Stimulated activated CD4-positive, alpha-beta T cell treated with anti-CD3 and anti-CD28 coated beads, Interleukin-2, amount 100 ng/mL, for 48 hours (primary cell): ENCODE measurements at regions not wholly inside any gene's neighbourhood (a gene's known extent, or its start where the extent isn't known, plus 50 kb on each side); places are given as distances from the start of the nearest gene placed in this dataset.
"Not testable (repeated sequence)": the region's sequence is repeated elsewhere in the genome, so short reads cannot be mapped to it uniquely, and the experiment has no call there.

Experiments used
- DNase-seq, 2 donors: peaks; one replicate each; pipeline ENCODE4 v3.0.0-alpha.2; 2020

DNA sequence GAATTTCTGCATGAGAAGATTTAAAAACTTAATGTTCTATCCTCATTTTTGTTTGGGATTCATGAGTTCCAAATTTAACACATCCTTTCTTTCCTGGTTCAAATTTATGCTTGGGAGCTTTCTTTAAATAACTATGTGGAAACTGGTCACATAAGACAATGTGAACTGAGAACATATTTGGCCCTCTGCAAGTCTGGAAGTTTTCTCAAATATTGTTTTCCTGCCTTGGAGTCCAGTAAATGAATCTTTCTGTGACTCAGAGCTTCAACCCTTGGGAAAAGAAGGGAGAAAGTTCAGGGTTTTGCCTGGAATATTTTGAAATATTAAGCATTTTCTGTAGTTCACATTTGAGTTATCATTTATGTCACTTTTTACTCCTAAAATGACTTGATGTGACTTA lies 559.0 kb upstream of the NRP1 start:
- DNase-seq: no peak

DNA sequence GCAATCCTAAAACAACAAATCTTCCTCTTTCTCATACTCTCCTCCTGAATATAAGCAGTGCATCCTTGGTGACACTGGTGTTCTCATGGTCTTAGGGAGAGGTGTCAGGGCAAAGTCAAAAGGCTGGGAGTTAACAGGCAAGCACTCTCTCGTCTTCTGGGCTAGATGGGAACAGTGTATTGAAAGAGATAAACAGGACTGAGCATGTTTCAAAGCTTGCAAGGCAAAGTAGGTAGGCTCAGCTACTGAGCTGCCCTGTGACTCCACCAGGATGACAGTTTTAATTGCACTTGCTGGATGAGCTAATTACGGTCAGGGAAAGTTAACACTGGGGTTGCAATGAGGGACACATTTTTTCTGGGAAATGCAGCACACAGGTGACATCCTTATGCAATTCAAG lies 554.9 kb upstream of the NRP1 start:
- DNase-seq: no peak

DNA sequence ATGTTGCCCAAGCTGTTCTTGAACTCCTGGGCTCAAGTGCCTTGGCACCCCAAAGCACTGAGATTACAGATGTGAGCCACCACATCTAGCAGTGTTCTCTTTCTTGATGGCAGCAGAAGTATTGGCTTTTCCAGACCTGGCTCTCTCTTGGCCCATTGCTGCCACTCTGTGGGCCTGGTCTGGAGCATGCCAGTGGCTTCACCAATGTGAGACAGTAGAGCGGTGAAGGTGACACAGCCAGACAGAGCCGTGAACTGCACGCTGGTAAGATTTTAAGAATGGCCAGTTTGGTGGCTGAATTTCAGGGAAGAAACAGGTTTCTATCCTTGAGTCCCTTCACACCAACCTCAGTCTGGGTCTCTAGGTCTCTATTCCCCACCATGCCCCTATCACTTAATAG lies 552.7 kb upstream of the NRP1 start:
- no peak for DNase-seq

DNA sequence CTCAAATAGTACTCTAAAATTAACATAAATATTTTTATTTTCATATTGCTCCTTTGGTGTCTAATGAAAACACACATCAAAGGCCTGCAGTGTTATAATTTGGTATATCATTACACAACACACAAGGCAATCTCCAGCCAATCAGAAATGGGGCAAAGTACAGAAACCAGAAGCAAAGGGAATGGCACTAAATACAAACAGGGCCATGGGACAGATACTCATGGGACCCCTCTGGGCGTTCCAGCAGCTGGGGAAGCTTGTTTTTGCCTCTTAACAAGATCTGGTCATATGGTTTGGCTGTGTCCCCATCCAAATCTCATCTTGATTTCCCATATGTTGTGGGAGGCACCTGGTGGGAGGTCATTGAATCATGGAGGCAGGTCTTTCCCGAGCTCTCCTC lies 551.8 kb upstream of the NRP1 start:
- DNase-seq: no peak

DNA sequence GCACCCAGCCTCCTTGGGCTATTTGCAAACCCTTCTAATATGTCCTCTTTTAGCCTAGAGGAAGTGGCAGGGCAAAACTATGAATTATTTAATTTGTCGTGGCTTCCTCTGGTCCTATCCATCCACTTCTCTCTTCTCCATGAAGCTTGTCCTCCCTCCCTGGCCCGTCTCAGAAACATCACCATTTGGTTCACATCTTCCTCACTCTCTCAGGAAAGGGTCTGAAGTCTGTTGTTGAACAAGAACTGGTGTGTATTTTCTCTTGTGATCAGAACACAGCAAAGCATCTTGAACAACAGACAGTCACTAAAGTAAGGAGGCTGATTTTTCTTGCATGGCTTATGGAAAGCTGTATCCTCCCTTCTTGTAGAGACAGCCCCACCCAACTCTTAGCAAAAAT lies 550.1 kb upstream of the NRP1 start:
- DNase-seq: no peak

DNA sequence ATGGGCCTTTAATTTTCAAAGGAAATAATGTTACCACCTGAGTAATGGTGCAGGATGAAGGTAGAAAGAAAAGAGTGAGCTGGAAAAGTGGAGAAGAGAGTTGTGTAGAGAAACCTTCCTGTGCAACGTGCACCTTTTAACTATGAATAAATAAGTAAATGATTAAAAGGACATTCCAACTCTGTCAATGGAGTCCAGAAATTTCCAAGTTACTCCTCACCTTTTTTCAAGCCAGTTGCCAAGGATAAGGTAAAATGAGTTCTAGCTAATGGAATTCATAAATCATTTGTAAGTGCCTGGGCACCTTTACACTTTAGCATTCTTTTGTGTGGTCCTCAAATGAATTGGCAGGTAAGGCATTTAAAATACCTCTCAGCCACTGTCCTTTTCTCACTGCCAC lies 549.4 kb upstream of the NRP1 start:
- no peak for DNase-seq

DNA sequence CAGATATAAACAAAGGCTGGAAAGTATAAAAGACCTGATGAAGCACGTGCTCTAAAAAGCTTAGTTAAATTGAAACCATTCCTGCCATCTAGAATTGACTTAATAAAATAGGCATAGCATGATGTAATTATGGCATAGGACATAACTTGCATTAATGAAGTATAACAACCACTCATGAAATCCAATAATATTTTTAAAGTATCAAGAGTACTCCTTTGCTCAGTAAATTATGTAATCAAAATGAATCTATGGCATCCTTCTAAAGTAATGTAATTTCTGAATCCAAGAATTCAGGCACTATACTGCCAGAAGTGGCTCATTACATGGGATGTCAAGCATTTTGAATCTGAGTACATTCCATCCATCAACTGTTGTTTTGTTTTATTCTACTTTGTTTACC lies 548.5 kb upstream of the NRP1 start:
- DNase-seq: no peak

DNA sequence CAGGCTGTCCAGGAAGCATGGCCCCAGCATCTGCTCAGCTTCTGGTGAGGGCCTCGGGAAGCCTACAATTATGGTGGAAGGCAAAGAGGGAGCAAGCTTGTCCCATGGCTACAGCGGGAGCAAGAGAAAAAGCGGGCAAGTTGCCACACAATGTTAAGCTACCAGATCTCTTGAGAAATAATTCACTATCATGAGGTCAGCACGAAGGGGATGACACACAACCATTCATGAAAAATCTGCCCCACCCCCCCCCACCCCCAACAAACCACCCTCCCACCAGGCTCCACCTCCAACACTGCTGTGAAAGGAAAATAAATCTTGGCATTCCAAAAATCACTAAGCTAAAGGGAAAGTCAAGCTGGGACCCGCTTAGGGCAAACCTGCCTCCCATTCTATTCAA lies 545.8 kb upstream of the NRP1 start:
- no peak for DNase-seq

DNA sequence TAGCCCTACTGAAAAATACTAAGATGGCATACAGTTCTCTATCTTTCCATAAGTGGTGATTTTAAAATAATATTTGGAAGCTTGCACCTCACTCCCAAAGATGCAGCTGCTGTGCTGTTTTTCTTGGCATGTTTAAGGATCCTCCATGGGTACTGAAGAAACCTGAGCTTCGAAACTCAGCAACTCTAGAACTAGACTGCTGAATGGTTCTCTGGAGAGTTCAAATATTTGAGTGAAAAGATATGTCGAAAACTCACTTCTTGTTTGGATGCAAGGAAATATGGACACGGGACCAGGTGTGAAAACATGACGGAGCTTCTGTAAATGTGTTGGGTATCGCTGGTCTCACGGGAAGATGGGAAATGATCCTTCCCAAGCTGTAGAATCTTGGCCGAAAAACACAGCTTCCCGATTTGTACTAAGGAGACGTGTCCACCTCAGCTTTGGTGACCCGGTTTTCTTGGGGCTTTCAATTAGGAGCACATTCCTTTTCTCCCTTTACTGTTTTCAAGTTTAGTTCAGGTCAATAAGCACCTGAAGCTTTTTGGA lies 543.8 kb upstream of the NRP1 start:
- DNase-seq: no peak

DNA sequence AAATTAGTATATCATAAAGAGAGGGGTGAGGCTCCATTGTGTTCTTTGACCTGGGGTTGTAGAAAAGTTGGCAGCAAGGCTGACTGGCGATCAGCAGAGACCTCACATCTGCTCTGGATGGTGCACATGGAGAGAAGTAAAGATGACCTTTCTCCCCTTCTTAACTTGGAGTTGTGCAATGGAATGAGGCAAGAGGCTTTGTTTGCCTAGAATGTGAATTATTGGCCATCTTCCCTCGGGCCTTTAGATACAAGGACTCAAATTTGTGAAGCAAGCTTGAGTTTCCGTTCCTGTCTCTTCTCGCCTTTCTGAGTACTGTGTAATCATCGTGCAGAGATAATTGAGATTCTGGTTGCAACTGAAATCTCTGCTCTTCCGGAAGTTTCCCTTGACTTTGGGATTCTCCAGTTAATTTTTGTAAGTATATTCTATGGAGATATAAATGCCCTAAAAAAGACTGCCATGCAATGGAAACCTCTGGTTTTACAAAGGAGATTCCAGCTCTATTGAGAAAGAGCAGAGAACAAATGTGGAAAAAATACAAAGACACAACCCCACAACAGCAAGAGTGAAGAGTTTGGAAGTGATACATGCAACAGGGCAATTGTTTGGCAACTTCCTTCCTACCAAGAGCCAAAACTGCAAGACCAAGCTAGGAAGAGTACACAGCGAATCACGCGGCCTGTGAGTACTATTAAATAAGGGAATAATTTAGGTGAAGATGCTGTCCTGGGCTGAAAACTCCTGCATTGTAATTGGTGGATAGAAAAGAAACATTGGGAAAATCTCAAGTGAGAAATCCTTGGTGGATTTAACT lies 542.3 kb upstream of the NRP1 start:
- DNase-seq: no peak

DNA sequence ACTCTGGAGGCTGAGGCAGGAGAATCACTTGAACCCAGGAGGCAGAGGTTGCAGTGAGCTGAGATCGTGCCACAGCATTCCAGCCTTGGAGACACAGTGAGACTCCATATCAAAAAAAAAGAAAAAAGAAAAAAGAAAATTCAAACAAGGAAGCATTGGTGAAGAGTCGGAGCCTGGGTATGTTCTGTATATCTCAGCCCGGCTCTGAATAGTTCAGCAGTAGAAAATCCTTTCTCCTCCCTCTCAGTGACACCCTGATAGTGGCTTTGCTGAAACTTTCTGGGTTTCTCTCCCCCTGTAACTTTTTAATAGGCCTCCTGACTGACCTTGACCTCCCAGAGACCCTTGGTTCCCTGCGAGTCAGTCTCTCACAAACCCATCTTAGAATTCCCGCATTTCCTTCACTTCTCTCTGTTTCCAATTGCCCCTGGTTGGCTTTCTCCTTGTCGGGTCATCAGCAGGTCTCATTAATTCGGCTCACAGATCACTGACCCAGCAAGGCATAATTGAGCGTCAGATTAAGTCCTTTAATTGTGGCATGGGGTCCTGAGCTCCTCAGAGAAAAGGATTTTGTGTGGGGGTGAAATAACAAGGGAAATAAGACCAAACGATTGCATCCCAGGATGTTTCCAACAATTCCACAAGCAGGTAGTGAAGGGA lies 541.6 kb upstream of the NRP1 start:
- no peak for DNase-seq

DNA sequence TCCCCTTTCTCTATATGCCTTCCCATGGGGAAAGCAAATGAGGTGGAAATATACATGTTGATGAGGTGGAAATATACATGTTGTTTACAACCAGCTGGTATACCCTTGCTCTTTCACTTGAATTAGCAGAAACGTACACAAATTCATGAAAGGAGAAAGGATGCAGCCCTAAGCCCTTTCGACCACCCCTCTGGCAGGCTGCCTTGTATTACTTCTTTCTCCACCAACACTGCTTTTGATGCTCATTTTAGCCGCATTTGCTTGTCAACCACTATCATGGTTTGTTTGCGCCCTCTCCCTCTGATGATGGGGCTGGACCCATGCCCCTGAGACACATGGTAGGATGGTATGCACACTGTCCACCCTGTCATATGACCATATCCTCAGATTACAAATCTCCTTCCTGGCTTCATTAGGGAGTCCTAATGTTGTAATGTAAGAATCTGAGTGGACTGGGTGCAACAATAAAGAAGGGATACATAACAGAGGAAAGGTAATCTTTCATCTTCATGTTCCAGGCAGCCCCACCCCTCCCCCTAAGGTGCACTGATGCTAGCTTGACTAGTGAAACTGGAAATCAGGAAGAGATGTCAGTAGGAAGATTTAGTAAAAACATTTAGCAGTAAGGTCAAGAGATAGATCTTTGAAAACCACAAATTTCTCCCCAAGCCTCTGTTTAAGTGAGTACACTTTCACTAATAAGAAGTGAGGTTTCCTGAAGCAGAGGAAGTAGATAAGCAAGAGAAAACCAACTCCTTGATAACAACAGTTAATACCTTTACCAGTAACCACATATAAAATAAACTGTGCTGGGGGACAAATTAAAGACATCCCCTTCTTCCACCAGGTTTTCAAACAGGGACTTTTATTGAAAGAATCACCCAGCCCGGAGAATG lies 536.8 kb upstream of the NRP1 start:
- DNase-seq: no peak

DNA sequence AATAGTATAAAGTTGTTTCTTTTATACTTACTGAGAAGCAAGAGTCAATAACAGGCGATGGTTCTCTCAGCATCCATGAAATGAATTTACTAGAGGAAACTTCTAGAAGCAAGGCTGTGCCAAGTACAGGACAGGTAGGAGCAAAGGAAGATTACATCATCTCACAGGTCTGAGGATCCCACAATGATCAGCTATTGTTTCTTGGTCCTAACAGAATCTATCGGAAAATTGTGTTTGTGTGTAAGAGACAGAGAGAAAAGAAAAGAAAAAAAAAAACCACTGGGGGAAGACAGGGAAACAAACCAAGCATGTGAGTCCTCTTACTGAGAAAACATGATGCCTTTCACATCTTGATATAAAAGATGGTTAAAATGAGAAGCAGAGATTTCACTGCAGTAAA lies 535.0 kb upstream of the NRP1 start:
- no peak for DNase-seq

DNA sequence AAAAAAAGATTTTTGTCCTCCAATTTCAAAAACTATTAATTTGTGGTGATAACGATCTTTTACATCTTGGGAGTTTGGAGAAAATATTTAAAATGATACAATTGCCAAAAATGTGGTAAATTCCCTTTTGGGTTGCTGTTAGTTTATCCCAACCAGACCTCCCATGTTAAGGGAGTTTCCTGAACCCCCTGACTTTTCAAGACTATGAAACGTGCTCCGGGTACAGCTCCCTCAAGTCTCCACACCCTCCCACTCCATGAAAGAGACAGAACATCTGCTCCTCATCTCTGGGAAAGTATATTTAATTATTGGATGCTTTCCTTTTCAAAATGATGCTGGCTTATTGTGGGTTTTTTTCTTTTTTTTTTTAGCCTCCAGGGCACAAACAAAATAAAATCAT lies 534.6 kb upstream of the NRP1 start:
- DNase-seq: no peak

DNA sequence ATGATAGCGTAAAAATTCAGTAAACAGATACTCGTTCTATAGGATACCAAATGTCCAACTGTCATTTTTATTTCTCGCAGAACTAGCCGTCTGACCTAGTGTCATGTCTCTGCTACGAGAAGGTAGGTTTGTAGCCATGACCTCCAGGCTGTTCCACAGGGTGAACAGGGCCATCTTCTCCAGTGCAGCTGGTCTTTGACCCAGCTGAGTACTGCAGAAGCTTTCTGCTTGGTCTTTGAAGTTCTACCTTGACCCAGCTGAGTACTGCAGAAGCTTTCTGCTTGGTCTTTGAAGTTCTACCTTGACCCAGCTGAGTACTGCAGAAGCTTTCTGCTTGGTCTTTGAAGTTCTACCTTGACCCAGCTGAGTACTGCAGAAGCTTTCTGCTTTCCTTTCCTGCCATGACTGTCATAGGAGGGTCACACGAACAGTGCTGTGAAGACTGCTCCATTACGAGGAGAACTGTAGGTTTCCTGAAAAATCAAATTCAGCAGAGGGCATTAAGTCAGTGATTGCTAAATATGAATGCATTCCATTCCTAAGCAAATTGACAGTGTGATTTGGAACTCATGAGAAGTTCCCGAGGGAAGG lies 532.8 kb upstream of the NRP1 start:
- DNase-seq: not testable (repeated sequence)

DNA sequence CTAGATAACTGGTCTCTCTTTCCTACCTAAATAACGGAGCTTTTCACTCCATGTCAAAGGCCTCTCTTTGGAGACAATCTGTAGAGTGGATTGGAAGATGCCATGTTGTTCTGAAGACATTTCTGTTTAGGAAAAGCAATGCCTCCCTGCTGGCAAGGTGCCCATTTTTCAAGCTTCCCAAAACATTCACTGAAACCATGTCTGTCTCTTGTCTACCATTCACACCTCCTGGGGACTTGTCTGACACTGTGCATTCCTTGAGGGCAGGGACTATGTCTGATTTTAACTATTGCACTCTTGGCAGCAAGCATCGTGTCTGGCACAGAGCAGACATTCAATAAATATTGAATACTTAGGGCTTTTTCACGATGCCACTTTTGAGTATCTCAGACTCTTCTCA lies 528.9 kb upstream of the NRP1 start:
- DNase-seq: no peak

DNA sequence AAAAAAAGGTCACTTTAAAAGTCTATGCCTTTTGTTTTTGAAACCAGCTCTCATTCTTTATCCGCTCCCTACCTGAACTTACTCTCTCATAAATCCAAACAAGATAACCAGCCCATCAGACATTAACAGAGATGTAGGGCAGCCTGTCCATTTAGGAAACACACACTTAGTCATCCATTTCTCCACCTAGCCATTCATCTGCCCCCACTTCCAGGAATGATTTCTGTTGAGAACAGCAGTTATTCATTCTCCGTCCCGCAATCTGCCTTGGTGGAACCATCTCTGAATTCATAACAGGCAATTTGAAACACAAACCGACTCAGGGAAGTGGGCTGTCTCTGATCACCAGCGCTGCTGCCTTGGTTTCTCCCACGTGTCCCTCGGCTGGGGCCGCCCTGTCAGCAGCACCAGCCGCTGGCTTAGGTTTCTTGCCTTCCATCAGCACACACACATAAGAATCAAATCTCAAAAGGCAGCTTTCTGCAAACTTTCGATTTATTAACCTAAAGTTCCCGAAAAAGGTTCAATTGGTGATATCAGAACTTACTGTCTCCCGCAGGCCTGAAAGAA lies 528.2 kb upstream of the NRP1 start:
- no peak for DNase-seq

DNA sequence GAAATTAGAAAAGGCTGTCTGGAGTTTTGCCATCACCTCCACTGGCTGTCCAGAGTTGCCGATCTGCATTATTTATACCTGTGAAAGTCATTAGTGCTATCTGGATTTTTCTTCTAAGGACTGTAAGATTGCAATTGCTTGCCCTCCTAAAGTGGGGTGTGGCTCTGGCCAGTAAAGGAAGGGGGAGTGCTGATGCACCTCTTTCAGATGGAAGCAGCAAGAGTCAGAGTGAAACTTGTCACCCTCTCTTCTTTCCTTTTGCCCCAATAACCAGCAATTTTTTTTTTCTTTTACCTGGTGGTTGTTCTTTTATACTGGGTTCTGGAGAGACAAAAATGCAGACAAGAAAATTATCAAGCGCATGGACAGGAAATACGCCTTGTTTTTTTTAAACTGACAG lies 527.4 kb upstream of the NRP1 start:
- no peak for DNase-seq

DNA sequence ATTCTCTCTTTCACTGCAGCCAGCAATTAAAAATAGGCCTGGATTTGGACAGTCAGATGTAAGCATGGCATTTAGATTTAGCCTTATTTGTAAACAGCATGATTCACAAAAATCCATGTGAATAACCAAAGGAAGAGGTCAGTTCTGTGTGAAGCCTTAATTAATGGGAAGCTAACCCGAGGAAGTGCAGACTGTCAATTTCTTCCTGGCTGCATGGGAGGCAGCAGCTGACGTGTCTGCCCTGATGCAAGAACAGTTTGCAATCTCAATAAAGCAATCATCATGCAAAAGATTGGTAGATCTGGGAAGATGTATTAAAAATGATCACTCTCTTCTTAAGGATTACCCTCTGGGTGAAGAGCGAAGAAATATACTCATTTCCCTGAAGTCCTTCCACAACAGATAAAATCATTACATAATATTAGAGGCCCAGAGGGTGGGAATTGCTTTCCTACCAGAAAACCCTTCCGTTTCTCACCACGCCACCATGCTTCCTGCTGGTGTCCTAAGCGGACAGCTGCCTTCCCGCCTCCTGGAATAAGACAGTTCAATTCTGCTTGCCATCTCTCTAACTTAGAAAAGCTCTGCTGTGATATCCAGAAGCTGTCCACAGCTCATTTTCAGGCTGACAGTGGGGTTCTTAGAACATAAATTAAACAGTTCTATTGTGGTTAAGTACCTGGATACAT lies 526.7 kb upstream of the NRP1 start:
- no peak for DNase-seq

DNA sequence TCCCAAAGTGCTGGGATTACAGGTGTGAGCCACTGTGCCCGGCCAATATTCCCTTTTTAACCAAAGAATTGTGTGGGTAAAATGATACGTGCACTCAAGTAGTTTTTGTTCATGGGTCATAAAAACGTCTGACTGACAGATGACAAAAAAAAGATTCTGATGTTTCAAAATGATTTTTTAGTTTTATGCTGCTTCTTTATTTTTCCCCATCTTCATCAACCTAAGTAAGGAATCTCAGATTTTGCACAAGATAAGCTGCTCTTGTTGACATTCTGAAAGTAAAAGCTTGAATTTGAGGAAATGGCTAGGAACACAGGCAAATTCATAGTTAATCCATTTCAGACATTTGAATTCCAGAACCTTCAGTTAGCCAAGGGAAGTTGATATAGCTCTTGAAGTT lies 526.1 kb upstream of the NRP1 start:
- DNase-seq: no peak

DNA sequence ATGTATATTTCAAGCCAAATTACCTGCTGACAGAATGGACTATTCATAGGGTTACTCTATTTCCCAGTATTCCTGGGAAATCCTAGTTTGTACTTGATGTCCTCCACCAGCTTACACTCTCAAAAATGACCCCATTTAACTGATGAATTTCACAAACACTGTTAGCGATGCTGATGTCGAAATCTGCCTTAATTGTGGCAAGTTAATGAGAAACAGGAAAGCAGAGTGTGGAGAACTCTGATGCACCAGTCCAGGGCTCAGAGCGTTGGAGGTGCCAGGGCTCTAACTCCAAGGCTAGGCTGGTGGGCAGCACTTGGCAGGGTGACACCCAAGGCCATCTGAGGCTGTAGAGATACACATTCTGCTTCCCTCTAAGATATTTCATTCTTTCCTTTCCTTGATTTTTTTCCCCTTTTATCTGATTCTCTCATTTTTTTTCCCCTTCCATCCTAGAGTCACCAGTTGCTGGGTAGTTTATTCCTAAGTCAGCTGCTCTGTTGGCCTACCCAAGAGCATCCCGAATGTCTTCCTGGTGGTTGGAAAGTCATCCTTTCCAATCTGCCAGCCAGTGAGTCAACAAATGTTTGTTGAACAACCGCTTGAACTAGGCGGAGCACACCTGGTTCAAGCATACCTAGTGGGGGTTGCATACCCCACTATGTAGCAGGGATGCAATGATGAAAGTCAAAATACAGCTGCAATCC lies 525.0 kb upstream of the NRP1 start:
- no peak for DNase-seq
